ENCODE measurements at regions not wholly inside any gene's neighbourhood (a gene's known extent, or its start where the extent isn't known, plus 50 kb on each side); places are given as distances from the start of the nearest gene placed in this dataset.

GRCh38 chr15:25619076-25619475, 180.3 kb upstream of the UBE3A start:
- ATAC-seq (ENCODE audit: low read depth) (no peak), DNase-seq (no peak)
- Histone ChIP-seq H3K4ac (ENCODE audit: low read depth, low read length) (no peak overlapping the region), H3K56ac (ENCODE audit: extremely low read depth, insufficient read depth, low read length) (no peak overlapping the region), H3K9me3 (ENCODE audit: control insufficient read depth, insufficient read depth, low read length) (no peaks in the 10 kb centered on the region), H4K91ac (ENCODE audit: insufficient read depth, low read depth, low read length) (no peak overlapping the region), H4K5ac (ENCODE audit: low read depth, low read length) (no peak overlapping the region), H3K14ac (replicated peaks; ENCODE audit: low read depth, low read length) (no peak overlapping the region), H3K27ac (ENCODE audit: insufficient read depth, low read length) (no peak overlapping the region), H4K20me1 (ENCODE audit: insufficient read depth, low read length) (no peaks in the 10 kb centered on the region), H2BK20ac (ENCODE audit: low read depth, low read length) (no peak overlapping the region), H2BK15ac (ENCODE audit: low read depth, low read length) (no peak overlapping the region), H3K18ac (ENCODE audit: low read depth, low read length) (no peak overlapping the region), H3K27me3 (ENCODE audit: control insufficient read depth, insufficient read depth, low read length) (no peaks in the 10 kb centered on the region), H4K8ac (ENCODE audit: low read depth in 2 of 2, low read length in 2 of 2) (no peak overlapping the region), H3K23ac (ENCODE audit: low read depth, low read length) (no peak overlapping the region), H3K4me2 (ENCODE audit: low read depth, low read length) (no peak overlapping the region), H2AK9ac (replicated peaks; ENCODE audit: low read depth, low read length, poor library complexity) (no peak overlapping the region), H2AK5ac (ENCODE audit: low read depth, low read length) (no peak overlapping the region), H2BK120ac (ENCODE audit: low read depth, low read length) (no peak overlapping the region), H3K36me3 (ENCODE audit: control insufficient read depth, insufficient read depth, low read length) (no peaks in the 10 kb centered on the region), H2AFZ (replicated peaks; ENCODE audit: low read length, poor library complexity) (peak overlapping the region; percentile 35), H3K4me3 (ENCODE audit: insufficient read depth, low read depth, low read length) (no peak overlapping the region), H3K9ac (ENCODE audit: low read depth, low read length) (no peak overlapping the region), H2BK5ac (ENCODE audit: low read depth, low read length, poor library complexity, severe bottlenecking) (no peak overlapping the region), H3K9me1 (ENCODE audit: insufficient read depth, low read length) (no peaks in the 10 kb centered on the region), H3K79me1 (ENCODE audit: low read depth in 1 of 2, low read length in 2 of 2) (no peaks in the 10 kb centered on the region), H3K4me1 (ENCODE audit: control insufficient read depth, insufficient read depth, low read length) (no peaks in the 10 kb centered on the region)
- in situ Hi-C loops (cut with MboI; ENCODE audit: low sequenced_read_pairs) (no loop called here), intact Hi-C loops (cut with micrococcal nuclease) (no loop called here), dilution Hi-C loops (cut with HindIII; ENCODE audit: low sequenced_read_pairs, unreplicated experiment) (no loop called here)
- TF ChIP-seq RFX5 (IDR thresholded peaks at IDR 0.05; ENCODE audit: low read depth, low read length), result no peak
- no peak for TF ChIP-seq CHD1 (IDR thresholded peaks at IDR 0.05; ENCODE audit: low read depth, low read length)
- no peak for TF ChIP-seq RAD21 (IDR thresholded peaks at IDR 0.05; ENCODE audit: low read length)
- TF ChIP-seq SMC3 (IDR thresholded peaks at IDR 0.05; ENCODE audit: low read depth, low read length), result no peak
- TF ChIP-seq FOS (IDR thresholded peaks at IDR 0.05; ENCODE audit: low read depth, low read length), result no peak
- TF ChIP-seq CEBPB (IDR thresholded peaks at IDR 0.05; ENCODE audit: low read depth, low read length), result no peak
- no peak for TF ChIP-seq POLR2A (IDR thresholded peaks at IDR 0.05; ENCODE audit: low read depth, low read length)
- TF ChIP-seq ELK1 (IDR thresholded peaks at IDR 0.05; ENCODE audit: borderline replicate concordance, low read depth, low read length), result no peak
- TF ChIP-seq CTCF (conservative IDR thresholded peaks at IDR 0.05; ENCODE audit: low read depth, low read length), result no peak
- no peak for TF ChIP-seq NFE2L2 (IDR thresholded peaks at IDR 0.05; ENCODE audit: low read depth, low read length)
- TF ChIP-seq BHLHE40 (IDR thresholded peaks at IDR 0.05; ENCODE audit: low read depth, low read length), result no peak
- TF ChIP-seq RCOR1 (IDR thresholded peaks at IDR 0.05; ENCODE audit: insufficient replicate concordance, low read length), result no peak
- TF ChIP-seq USF2 (IDR thresholded peaks at IDR 0.05; ENCODE audit: low read depth, low read length), result no peak
- no peak for TF ChIP-seq MXI1 (IDR thresholded peaks at IDR 0.05; ENCODE audit: borderline replicate concordance, low read depth, low read length)
- no peak for TF ChIP-seq MAZ (IDR thresholded peaks at IDR 0.05; ENCODE audit: borderline replicate concordance, low read depth, low read length)
- POLR2A ChIA-PET (ENCODE audit: unreplicated experiment), result interaction anchor here (0.6 kb wide), 1 partner anchor 25 kb away, joined by 3 read pairs; no protein-coding TSS in a partner anchor
- BruUV-seq (replicated peaks), result no TSS peak
- CTCF ChIA-PET, result no interaction called here
- WGBS, 2 experiments (ENCODE audit: extremely low coverage in 2 of 2, insufficient read length in 1 of 2), result 58% methylated on average over 3 of the region's 9 CpGs; no CpG with 5 or more reads in 1 of the 2 experiments

Data from IMR-90 (cell line).